HEK293 (cell line): ENCODE measurements at regions not wholly inside any gene's neighbourhood (a gene's known extent, or its start where the extent isn't known, plus 50 kb on each side); places are given as distances from the start of the nearest gene placed in this dataset.

ENCODE experiments used
- ATF2 ChIP-seq: fragments of 450-650 bp; formaldehyde crosslinking; IDR thresholded peaks from 2 replicates; pipeline ENCODE4 v1.5.1; 2016; ENCODE audit warnings: missing biosample characterization, missing genetic modification characterization, low read depth
- CTCF ChIP-seq: fragments of 450-650 bp; formaldehyde crosslinking; IDR thresholded peaks from 2 replicates; pipeline ENCODE4 v1.5.1; 2016; ENCODE audit warnings: missing biosample characterization, missing genetic modification characterization
- ZBTB11 ChIP-seq: fragments of 450-650 bp; formaldehyde crosslinking; conservative IDR thresholded peaks from 2 replicates; pipeline ENCODE4 v1.5.1; 2016; ENCODE audit warnings: low read depth, missing biosample characterization, missing genetic modification characterization
- ZNF121 ChIP-seq: fragments of 450-650 bp; formaldehyde crosslinking; IDR thresholded peaks from 2 replicates; pipeline ENCODE4 v1.5.1; 2016; ENCODE audit warnings: missing biosample characterization, missing genetic modification characterization
- ZNF169 ChIP-seq: fragments of 450-650 bp; formaldehyde crosslinking; IDR thresholded peaks from 2 replicates; pipeline ENCODE4 v1.5.1; 2016; ENCODE audit warnings: missing biosample characterization, missing genetic modification characterization
- ZNF214 ChIP-seq: fragments of 450-650 bp; formaldehyde crosslinking; IDR thresholded peaks from 2 replicates; pipeline ENCODE4 v1.5.1; 2017; ENCODE audit warnings: missing biosample characterization, mild to moderate bottlenecking, missing genetic modification characterization, borderline replicate concordance
- ZNF24 ChIP-seq: fragments of 450-650 bp; formaldehyde crosslinking; IDR thresholded peaks from 2 replicates; pipeline ENCODE4 v1.5.1; 2016; ENCODE audit warnings: missing biosample characterization, missing genetic modification characterization
- TF ChIP-seq, protein P1 (sequence below): fragments of 450-650 bp; formaldehyde crosslinking; optimal IDR thresholded peaks from 2 replicates; pipeline ENCODE3; 2016; ENCODE audit warnings: missing biosample characterization, mild to moderate bottlenecking, missing genetic modification characterization

- TF ChIP-seq CTCF = no peak
- no peak for TF ChIP-seq ZNF24 (tag by site-specific recombination)
- TF ChIP-seq ZNF121 (tag by site-specific recombination) = no peak
- TF ChIP-seq, protein P1, sequence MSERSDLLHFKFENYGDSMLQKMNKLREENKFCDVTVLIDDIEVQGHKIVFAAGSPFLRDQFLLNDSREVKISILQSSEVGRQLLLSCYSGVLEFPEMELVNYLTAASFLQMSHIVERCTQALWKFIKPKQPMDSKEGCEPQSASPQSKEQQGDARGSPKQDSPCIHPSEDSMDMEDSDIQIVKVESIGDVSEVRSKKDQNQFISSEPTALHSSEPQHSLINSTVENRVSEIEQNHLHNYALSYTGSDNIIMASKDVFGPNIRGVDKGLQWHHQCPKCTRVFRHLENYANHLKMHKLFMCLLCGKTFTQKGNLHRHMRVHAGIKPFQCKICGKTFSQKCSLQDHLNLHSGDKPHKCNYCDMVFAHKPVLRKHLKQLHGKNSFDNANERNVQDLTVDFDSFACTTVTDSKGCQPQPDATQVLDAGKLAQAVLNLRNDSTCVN (tag by site-specific recombination) = no peak
- TF ChIP-seq ZNF214 = no peak
- TF ChIP-seq ZNF169 = no peak
- TF ChIP-seq ZBTB11 (tag by site-specific recombination) = no peak
- no peak for TF ChIP-seq ATF2 (tag by site-specific recombination)
These were observed 90.5 kb upstream of the JAK1 start for GRCh38 chr1:65056866-65057265.
